ENCODE measurements at regions not wholly inside any gene's neighbourhood (a gene's known extent, or its start where the extent isn't known, plus 50 kb on each side); places are given as distances from the start of the nearest gene placed in this dataset.

DNA sequence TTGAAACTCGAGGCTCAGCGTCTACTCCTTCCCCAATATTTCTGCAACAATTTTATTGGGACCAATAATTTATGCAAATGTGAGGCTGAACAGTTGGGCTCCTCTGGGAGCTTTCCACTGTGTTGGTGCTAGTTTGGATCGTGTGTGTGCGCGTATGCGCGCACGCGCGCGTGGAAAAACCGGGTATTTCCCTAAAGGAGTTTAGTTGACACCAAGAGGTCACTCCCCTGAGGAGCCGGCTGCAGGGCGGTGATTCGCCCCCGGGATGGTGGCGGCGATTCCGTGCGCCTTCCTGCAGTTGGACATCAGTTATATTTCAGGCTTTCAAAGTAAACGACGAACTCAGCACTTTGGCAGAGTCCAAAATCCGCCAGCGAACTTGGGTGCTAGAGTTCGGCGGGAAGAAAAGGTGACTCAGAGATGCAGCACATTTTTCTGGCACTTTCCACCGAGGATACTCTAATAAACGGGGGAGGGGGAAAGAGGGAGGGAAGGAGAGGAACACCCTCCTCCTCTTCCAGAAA lies 186.5 kb upstream of the FANCL start:
- no peak for TF ChIP-seq POLR2A (IDR thresholded peaks at IDR 0.05)
- TF ChIP-seq, protein P1, sequence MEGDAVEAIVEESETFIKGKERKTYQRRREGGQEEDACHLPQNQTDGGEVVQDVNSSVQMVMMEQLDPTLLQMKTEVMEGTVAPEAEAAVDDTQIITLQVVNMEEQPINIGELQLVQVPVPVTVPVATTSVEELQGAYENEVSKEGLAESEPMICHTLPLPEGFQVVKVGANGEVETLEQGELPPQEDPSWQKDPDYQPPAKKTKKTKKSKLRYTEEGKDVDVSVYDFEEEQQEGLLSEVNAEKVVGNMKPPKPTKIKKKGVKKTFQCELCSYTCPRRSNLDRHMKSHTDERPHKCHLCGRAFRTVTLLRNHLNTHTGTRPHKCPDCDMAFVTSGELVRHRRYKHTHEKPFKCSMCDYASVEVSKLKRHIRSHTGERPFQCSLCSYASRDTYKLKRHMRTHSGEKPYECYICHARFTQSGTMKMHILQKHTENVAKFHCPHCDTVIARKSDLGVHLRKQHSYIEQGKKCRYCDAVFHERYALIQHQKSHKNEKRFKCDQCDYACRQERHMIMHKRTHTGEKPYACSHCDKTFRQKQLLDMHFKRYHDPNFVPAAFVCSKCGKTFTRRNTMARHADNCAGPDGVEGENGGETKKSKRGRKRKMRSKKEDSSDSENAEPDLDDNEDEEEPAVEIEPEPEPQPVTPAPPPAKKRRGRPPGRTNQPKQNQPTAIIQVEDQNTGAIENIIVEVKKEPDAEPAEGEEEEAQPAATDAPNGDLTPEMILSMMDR (IDR thresholded peaks at IDR 0.05): no peak
- Histone ChIP-seq H3K36me3 (no peaks in the 10 kb centered on the region), H3K9me3 (no peaks in the 10 kb centered on the region), H3K4me1 (peaks cover 0 to 17% (median 0%) of the 10 kb centered on the region in 4 donors), H3K27me3 (no peaks in the 10 kb centered on the region), H3K4me3 (peak overlapping the region in 3 of 4 donors; percentile 20 to 46 (median 40)), H3K27ac (no peak overlapping the region)
- DNase-seq: peak in 1 of 3 donors; percentile 46

DNA sequence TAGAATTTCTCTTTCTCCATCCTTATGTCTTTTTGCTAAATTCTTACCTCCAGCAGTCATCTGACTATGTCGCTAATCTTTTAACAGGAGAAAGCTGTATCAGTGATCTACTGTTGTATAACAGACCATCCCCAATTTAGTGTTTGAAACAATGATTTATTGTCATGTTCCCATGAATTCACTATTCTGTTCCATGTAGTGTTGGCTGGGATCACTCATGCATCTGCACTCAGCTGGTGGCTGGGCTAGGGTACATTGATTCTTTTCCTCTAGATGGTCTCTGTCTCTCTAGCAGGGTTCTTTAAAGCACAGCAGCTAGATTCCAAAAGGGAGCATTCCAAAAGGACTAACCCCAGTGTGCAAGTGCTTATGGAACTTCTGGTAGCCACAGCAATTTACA lies 184.2 kb upstream of the FANCL start:
- H3K4me1 ChIP-seq: peaks cover 0 to 14% (median 0%) of the 10 kb centered on the region in 4 donors
- H3K36me3 ChIP-seq: no peaks in the 10 kb centered on the region
- no peaks in the 10 kb centered on the region for H3K27me3 ChIP-seq
- no peak for TF ChIP-seq POLR2A (IDR thresholded peaks at IDR 0.05)
- TF ChIP-seq, protein P1 (IDR thresholded peaks at IDR 0.05): no peak
- no peaks in the 10 kb centered on the region for H3K9me3 ChIP-seq
- no peak overlapping the region for H3K27ac ChIP-seq
- no peak for DNase-seq
- no peak overlapping the region for H3K4me3 ChIP-seq

DNA sequence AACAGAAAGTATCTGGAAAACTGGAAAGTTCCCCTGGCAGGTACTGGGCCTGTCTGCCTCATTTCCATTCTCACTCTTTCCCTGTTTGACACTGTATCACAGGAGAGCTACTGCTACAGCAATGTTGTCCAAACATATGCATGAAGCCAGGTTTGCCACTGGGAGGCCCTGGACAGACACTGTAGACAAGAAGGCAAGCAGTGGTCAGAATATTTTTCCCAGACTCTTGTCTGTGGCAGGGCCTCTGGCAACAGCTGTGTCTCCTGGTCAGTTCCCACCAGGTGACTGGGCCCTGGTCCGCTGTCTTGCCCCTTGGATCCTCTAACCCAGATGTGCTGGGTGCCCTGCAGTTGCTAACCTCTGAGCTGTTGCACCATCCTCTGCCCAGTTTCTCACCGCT lies 178.9 kb upstream of the FANCL start:
- Histone ChIP-seq H3K27ac (no peak overlapping the region), H3K4me1 (no peaks in the 10 kb centered on the region), H3K4me3 (no peak overlapping the region), H3K9me3 (no peaks in the 10 kb centered on the region), H3K36me3 (no peaks in the 10 kb centered on the region), H3K27me3 (no peaks in the 10 kb centered on the region)
- DNase-seq: no peak
- TF ChIP-seq POLR2A (IDR thresholded peaks at IDR 0.05): no peak
- TF ChIP-seq, protein P1 (IDR thresholded peaks at IDR 0.05): no peak

DNA sequence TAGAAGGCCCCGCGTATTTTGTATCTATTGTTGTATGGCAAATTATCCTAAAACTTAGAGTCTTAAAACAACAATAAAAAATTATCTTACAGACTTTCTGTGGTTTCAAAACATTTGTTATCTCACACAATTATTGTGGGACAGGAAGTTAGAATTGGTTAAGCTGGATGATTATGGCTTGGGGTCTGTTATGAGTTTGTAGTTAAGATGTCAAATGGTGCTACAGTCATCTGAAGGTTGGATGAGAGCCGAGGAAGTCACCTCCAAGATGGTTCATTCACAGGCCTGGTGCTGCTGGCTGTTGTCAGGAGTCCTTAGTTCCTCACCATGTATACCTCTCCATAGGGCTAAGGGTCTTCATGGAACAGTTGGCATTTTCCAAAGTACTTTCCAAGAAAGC lies 175.6 kb upstream of the FANCL start:
- Histone ChIP-seq H3K36me3 (no peaks in the 10 kb centered on the region), H3K27ac (no peak overlapping the region), H3K9me3 (no peaks in the 10 kb centered on the region), H3K4me3 (no peak overlapping the region), H3K27me3 (no peaks in the 10 kb centered on the region), H3K4me1 (no peaks in the 10 kb centered on the region)
- DNase-seq: no peak
- TF ChIP-seq, protein P1 (IDR thresholded peaks at IDR 0.05): no peak
- TF ChIP-seq POLR2A (IDR thresholded peaks at IDR 0.05): no peak

DNA sequence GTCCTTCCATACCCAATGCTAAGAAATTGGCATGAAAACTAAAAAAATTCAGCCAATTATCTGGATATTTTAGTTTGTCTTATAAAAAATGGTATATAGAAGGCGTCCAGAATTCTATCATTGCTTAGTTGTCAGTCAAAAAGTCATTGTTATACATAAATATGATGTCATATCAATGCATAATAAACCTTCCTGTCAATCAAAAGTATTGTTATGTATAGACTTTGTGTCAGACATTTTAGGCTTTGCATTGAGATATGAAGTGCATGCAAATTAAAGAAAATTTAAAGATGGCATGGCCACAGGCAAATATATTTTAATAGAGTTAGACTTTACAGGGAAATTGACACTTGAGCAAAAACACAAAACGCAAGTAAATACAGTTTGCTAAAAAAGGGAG lies 173.4 kb upstream of the FANCL start:
- Histone ChIP-seq H3K27me3 (no peaks in the 10 kb centered on the region), H3K36me3 (no peaks in the 10 kb centered on the region), H3K9me3 (no peaks in the 10 kb centered on the region), H3K4me3 (no peak overlapping the region), H3K4me1 (no peaks in the 10 kb centered on the region), H3K27ac (no peak overlapping the region)
- no peak for DNase-seq
- no peak for TF ChIP-seq POLR2A (IDR thresholded peaks at IDR 0.05)
- TF ChIP-seq, protein P1 (IDR thresholded peaks at IDR 0.05): no peak

DNA sequence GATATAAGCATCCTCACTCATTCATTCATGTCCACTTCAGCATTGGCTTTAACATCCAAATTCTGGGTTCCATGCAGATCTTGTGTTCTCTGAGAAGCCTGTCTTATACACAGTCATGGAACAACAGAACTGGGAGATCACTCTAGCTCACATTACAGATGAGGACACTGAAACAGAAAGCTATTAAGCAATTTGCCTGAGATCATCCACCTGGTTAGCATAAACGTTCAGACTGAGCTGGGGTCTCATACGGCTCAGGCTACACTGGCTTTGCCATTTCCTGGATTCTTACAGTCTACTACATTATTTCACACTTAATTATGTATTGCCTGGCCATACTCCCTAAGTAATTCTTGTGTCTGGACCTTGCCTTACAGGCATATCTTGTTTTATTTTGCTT lies 169.4 kb upstream of the FANCL start:
- TF ChIP-seq, protein P1 (IDR thresholded peaks at IDR 0.05): no peak
- no peak for TF ChIP-seq POLR2A (IDR thresholded peaks at IDR 0.05)
- no peaks in the 10 kb centered on the region for H3K27me3 ChIP-seq
- H3K27ac ChIP-seq: no peak overlapping the region
- no peaks in the 10 kb centered on the region for H3K36me3 ChIP-seq
- no peak for DNase-seq
- no peak overlapping the region for H3K4me3 ChIP-seq
- H3K9me3 ChIP-seq: no peaks in the 10 kb centered on the region
- H3K4me1 ChIP-seq: no peaks in the 10 kb centered on the region

All from Peyer's patch (tissue), 4 donors.